ENCODE measurements at regions not wholly inside any gene's neighbourhood (a gene's known extent, or its start where the extent isn't known, plus 50 kb on each side); places are given as distances from the start of the nearest gene placed in this dataset.

- Histone ChIP-seq H3K79me2 (ENCODE audit: low read length) (no peaks in the 10 kb centered on the region), H3K9me3 (replicated peaks; ENCODE audit: insufficient read depth, low read length) (no peaks in the 10 kb centered on the region), H3K4me1 (ENCODE audit: low read length) (no peaks in the 10 kb centered on the region), H4K20me1 (ENCODE audit: insufficient read depth, low read length) (no peaks in the 10 kb centered on the region), H3K9me2 (replicated peaks; ENCODE audit: insufficient read depth, low read length) (no peaks in the 10 kb centered on the region), H2AFZ (ENCODE audit: low read length) (no peak overlapping the region), H3K27ac (ENCODE audit: low read length) (no peak overlapping the region), H3K4me3 (ENCODE audit: low read length) (no peak overlapping the region), H3K36me3 (replicated peaks; ENCODE audit: insufficient read depth, low read length) (no peaks in the 10 kb centered on the region), H3K4me2 (ENCODE audit: low read depth, low read length) (no peak overlapping the region), H3F3A (ENCODE audit: insufficient read depth, low read length) (no peaks in the 10 kb centered on the region), H3K9ac (ENCODE audit: low read length) (no peak overlapping the region), H3K27me3 (replicated peaks; ENCODE audit: insufficient read depth, low read length) (no peaks in the 10 kb centered on the region)
- DNase-seq = no peak
- TF ChIP-seq CTCF (IDR thresholded peaks at IDR 0.05; ENCODE audit: low read length) = no peak
- TF ChIP-seq EZH2phosphoT487 (IDR thresholded peaks at IDR 0.05; ENCODE audit: low read length) = no peak
- TF ChIP-seq EZH2 (optimal IDR thresholded peaks at IDR 0.05; ENCODE audit: low read depth, low read length) = no peak
Measured at GRCh38 chr6:19322691-19323485, 514.3 kb upstream of the ID4 start.

GRCh38 chr6:19324376-19324775 is 512.8 kb upstream of the ID4 start:
- no peaks in the 10 kb centered on the region for H3K9me2 ChIP-seq (replicated peaks; ENCODE audit: insufficient read depth, low read length)
- no peak overlapping the region for H3K27ac ChIP-seq (ENCODE audit: low read length)
- no peaks in the 10 kb centered on the region for H3K4me1 ChIP-seq (ENCODE audit: low read length)
- no peak overlapping the region for H2AFZ ChIP-seq (ENCODE audit: low read length)
- no peaks in the 10 kb centered on the region for H3K27me3 ChIP-seq (replicated peaks; ENCODE audit: insufficient read depth, low read length)
- DNase-seq = no peak
- no peak overlapping the region for H3K9ac ChIP-seq (ENCODE audit: low read length)
- no peaks in the 10 kb centered on the region for H3K79me2 ChIP-seq (ENCODE audit: low read length)
- no peak overlapping the region for H3K4me3 ChIP-seq (ENCODE audit: low read length)
- no peaks in the 10 kb centered on the region for H4K20me1 ChIP-seq (ENCODE audit: insufficient read depth, low read length)
- H3F3A ChIP-seq (ENCODE audit: insufficient read depth, low read length) = no peaks in the 10 kb centered on the region
- TF ChIP-seq EZH2 (optimal IDR thresholded peaks at IDR 0.05; ENCODE audit: low read depth, low read length) = no peak
- no peak for TF ChIP-seq CTCF (IDR thresholded peaks at IDR 0.05; ENCODE audit: low read length)
- TF ChIP-seq EZH2phosphoT487 (IDR thresholded peaks at IDR 0.05; ENCODE audit: low read length) = no peak
- H3K4me2 ChIP-seq (ENCODE audit: low read depth, low read length) = no peak overlapping the region
- H3K36me3 ChIP-seq (replicated peaks; ENCODE audit: insufficient read depth, low read length) = no peaks in the 10 kb centered on the region
- no peaks in the 10 kb centered on the region for H3K9me3 ChIP-seq (replicated peaks; ENCODE audit: insufficient read depth, low read length)

DNA sequence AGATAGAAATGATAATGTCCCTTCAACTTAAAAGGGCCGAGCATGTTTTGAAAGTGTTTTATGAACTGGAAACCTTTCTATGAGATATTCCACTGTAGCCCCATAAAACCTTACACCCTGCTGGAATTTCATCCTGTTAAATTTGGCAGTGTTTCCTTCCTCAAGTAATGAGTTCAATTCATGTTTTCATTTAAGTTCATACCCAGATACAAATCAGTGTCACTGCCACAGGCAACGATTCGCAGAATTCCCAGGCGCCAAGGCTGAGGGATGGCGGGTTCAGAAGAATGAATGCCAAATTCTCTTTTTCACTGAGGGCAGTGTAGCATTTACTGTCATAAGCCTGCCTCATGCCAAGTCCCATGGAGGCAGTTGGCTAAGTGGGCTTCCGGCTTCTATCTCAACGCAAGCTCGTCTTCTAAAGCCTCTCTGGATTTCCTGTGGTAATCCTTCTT is 511.8 kb upstream of the ID4 start:
- Histone ChIP-seq H3K9me2 (replicated peaks; ENCODE audit: insufficient read depth, low read length) (no peaks in the 10 kb centered on the region), H2AFZ (ENCODE audit: low read length) (no peak overlapping the region), H3K9ac (ENCODE audit: low read length) (no peak overlapping the region), H3K9me3 (replicated peaks; ENCODE audit: insufficient read depth, low read length) (no peaks in the 10 kb centered on the region), H4K20me1 (ENCODE audit: insufficient read depth, low read length) (no peaks in the 10 kb centered on the region), H3K4me1 (ENCODE audit: low read length) (no peaks in the 10 kb centered on the region), H3K27ac (ENCODE audit: low read length) (no peak overlapping the region), H3F3A (ENCODE audit: insufficient read depth, low read length) (no peaks in the 10 kb centered on the region), H3K4me3 (ENCODE audit: low read length) (no peak overlapping the region), H3K4me2 (ENCODE audit: low read depth, low read length) (no peak overlapping the region), H3K27me3 (replicated peaks; ENCODE audit: insufficient read depth, low read length) (no peaks in the 10 kb centered on the region), H3K79me2 (ENCODE audit: low read length) (no peaks in the 10 kb centered on the region), H3K36me3 (replicated peaks; ENCODE audit: insufficient read depth, low read length) (no peaks in the 10 kb centered on the region)
- no peak for DNase-seq
- TF ChIP-seq EZH2phosphoT487 (IDR thresholded peaks at IDR 0.05; ENCODE audit: low read length) (no peak), EZH2 (optimal IDR thresholded peaks at IDR 0.05; ENCODE audit: low read depth, low read length) (no peak), CTCF (IDR thresholded peaks at IDR 0.05; ENCODE audit: low read length) (no peak)

All from MM.1S (cell line).